ENCODE measurements at regions not wholly inside any gene's neighbourhood (a gene's known extent, or its start where the extent isn't known, plus 50 kb on each side); places are given as distances from the start of the nearest gene placed in this dataset.

DNA sequence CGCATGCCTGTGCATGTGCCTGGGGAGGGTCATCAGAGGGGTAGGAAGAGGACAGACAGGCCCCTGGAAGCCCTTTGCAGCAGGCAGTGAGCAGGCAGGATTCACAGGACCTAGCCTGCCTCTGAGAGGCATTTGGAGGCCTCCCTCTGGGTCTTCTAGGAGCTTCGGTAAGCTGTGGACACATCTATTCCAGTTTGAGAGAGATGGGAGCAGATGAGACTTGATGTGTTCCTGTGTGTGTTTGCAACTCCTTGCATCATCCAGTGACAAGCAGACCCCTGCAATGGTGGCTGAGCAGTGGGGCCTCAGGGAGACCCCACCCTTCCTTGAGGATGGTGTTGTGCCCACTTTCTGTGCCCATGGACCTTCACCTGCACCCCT is 64.0 kb downstream of the GADD45G start:
- no peak for TF ChIP-seq ZNF274 (IDR thresholded peaks at IDR 0.05; ENCODE audit: low read depth, low read length)
- no peak for TF ChIP-seq SUZ12 (IDR thresholded peaks at IDR 0.05; ENCODE audit: extremely low read depth, insufficient read depth, insufficient read length)
- no peak for TF ChIP-seq YY1 (IDR thresholded peaks at IDR 0.05; ENCODE audit: insufficient read depth, insufficient read length)
